Smooth muscle cell (in vitro differentiated cells): ENCODE measurements at regions not wholly inside any gene's neighbourhood (a gene's known extent, or its start where the extent isn't known, plus 50 kb on each side); places are given as distances from the start of the nearest gene placed in this dataset.

Experiments used
- DNase-seq: peaks from one replicate; lab custom pipeline; 2025; ENCODE audit not compliant: unreplicated experiment; lab: John Stamatoyannopoulos, UW
- H2AFZ ChIP-seq: fragments of 200-600 bp; sonication (generic); 2 replicates; pipeline ENCODE4 v1.6.0; 2016; ENCODE audit warnings: antibody characterized with exemption, low read depth, mild to moderate bottlenecking
- H3F3A ChIP-seq: fragments of 200-600 bp; sonication (generic); 2 replicates; pipeline ENCODE4 v1.6.0; 2017; ENCODE audit warnings: antibody characterized with exemption, low read depth
- H3K27ac ChIP-seq: fragments of 200-600 bp; sonication (generic); 2 replicates; pipeline ENCODE4 v1.5.1; 2016; ENCODE audit warnings: low read depth, mild to moderate bottlenecking
- H3K27me3 ChIP-seq: fragments of 200-600 bp; sonication (generic); 2 replicates; pipeline ENCODE4 v1.6.1; 2016; ENCODE audit warnings: low read depth, mild to moderate bottlenecking
- H3K36me3 ChIP-seq: fragments of 200-600 bp; sonication (generic); 2 replicates; pipeline ENCODE4 v1.5.1; 2016; ENCODE audit warnings: low read depth
- H3K4me1 ChIP-seq: fragments of 200-600 bp; sonication (generic); 2 replicates; pipeline ENCODE4 v1.5.1; 2016; ENCODE audit warnings: low read depth
- H3K4me2 ChIP-seq: fragments of 200-600 bp; sonication (generic); 2 replicates; pipeline ENCODE4 v1.6.0; 2016; ENCODE audit warnings: mild to moderate bottlenecking
- H3K4me3 ChIP-seq: fragments of 200-600 bp; sonication (generic); 2 replicates; pipeline ENCODE4 v1.5.1; 2016; ENCODE audit warnings: mild to moderate bottlenecking
- H3K79me2 ChIP-seq: fragments of 200-600 bp; sonication (generic); 2 replicates; pipeline ENCODE4 v1.6.0; 2016; ENCODE audit warnings: low read depth, mild to moderate bottlenecking
- H3K9ac ChIP-seq: fragments of 200-600 bp; sonication (generic); 2 replicates; pipeline ENCODE4 v1.6.0; 2016; ENCODE audit warnings: low read depth
- H3K9me3 ChIP-seq: fragments of 200-600 bp; sonication (generic); replicated peaks from 2 replicates; pipeline ENCODE4 v1.5.1; 2016; ENCODE audit warnings: low read depth
- H4K20me1 ChIP-seq: fragments of 200-600 bp; sonication (generic); 2 replicates; pipeline ENCODE4 v1.6.0; 2016; ENCODE audit warnings: low read depth
- CTCF ChIP-seq: fragments of 200-600 bp; sonication (generic); IDR thresholded peaks from 2 replicates; pipeline ENCODE4 v1.5.1; 2017; ENCODE audit warnings: borderline replicate concordance, mild to moderate bottlenecking, antibody characterized with exemption; ENCODE audit not compliant: insufficient read depth, poor library complexity, severe bottlenecking
- WGBS: methylation state at CpG from one replicate; pipeline ENCODE4 v1.1.7; 2016; ENCODE audit warnings: low lambda C conversion rate; 5-methylcytosine and 5-hydroxymethylcytosine counted together

DNA sequence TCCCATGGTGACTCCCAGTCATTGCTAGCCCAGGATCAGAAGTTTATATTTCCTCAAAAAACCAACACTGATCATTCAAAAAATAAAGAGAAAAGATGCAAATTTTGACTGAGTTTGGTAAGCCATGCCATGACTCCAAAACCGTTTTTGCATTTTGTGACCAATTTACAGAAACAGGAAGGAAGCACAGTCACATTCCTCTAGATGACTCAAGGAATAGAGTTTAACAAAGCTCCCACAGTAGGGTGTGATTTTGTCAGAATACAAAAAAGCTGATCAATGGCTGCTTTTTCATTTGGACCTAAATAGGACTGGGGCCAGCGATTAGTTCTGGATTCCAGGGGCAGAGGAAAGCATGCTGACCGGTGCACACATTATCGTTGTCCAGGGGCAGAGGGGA is 179.4 kb upstream of the AFDN start:
- Histone ChIP-seq H2AFZ (peak overlapping the region; percentile 44), H3K27ac (no peak overlapping the region), H3K27me3 (no peaks in the 10 kb centered on the region), H3K79me2 (no peaks in the 10 kb centered on the region), H4K20me1 (no peaks in the 10 kb centered on the region), H3K4me3 (no peak overlapping the region), H3K9ac (no peak overlapping the region), H3K36me3 (no peaks in the 10 kb centered on the region), H3K4me1 (peaks cover 4% of the 10 kb centered on the region), H3K4me2 (peak overlapping the region; percentile 18), H3F3A (no peaks in the 10 kb centered on the region), H3K9me3 (no peaks in the 10 kb centered on the region)
- DNase-seq = no peak
- 66% methylated on average over 4 of the region's 4 CpGs for WGBS
- TF ChIP-seq CTCF = no peak

DNA sequence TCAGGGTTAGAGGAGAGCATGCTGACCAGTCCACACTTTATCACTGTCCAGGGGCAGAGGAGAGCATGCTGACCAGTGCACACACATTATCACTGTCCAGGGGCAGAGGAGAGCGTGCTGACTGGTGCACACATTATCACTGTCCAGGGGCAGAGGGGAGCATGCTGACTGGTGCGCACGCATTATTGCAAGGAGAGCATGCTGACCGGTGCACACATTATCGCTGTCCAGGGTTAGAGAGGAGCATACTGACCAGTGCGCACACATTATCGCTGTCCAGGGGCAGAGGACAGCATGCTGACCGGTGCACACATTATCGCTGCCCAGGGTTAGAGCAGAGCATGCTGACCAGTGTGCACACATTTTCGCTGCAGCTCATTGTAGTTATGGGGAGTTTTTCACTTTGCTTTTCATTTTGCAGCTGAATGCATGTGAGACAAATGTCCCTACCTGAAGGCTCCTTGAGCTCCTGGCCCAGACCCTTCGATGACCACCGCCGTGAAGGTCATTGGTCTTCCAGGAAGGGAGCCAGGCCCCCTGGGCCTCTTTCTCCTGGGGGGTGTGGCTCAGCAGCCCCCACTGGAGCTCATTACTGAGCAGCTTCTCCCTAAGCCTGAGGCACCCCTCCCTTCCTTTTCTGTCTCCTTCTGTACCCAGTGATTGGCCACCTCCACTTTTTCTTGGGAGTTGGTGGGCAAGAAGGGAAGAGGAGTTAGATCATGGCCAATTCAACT is 178.8 kb upstream of the AFDN start:
- H3K4me1 ChIP-seq = peaks cover 4% of the 10 kb centered on the region
- 94% methylated on average over 13 of the region's 13 CpGs for WGBS
- no peak overlapping the region for H3K27ac ChIP-seq
- H3K4me2 ChIP-seq = peak overlapping the region; percentile 18
- H2AFZ ChIP-seq = no peak overlapping the region
- no peak overlapping the region for H3K9ac ChIP-seq
- H4K20me1 ChIP-seq = no peaks in the 10 kb centered on the region
- no peak overlapping the region for H3K4me3 ChIP-seq
- H3K36me3 ChIP-seq = no peaks in the 10 kb centered on the region
- DNase-seq = no peak
- H3K9me3 ChIP-seq = no peaks in the 10 kb centered on the region
- TF ChIP-seq CTCF = no peak
- no peaks in the 10 kb centered on the region for H3F3A ChIP-seq
- H3K79me2 ChIP-seq = no peaks in the 10 kb centered on the region
- no peaks in the 10 kb centered on the region for H3K27me3 ChIP-seq

- no peaks in the 10 kb centered on the region for H3K36me3 ChIP-seq
- no peak overlapping the region for H3K4me2 ChIP-seq
- no peak overlapping the region for H2AFZ ChIP-seq
- H3K79me2 ChIP-seq = no peaks in the 10 kb centered on the region
- DNase-seq = no peak
- no peak overlapping the region for H3K4me3 ChIP-seq
- H3K4me1 ChIP-seq = peaks cover 4% of the 10 kb centered on the region
- TF ChIP-seq CTCF = no peak
- H3K27ac ChIP-seq = no peak overlapping the region
- no peaks in the 10 kb centered on the region for H3K9me3 ChIP-seq
- 96% methylated on average over 13 of the region's 13 CpGs for WGBS
- H3F3A ChIP-seq = no peaks in the 10 kb centered on the region
- no peaks in the 10 kb centered on the region for H4K20me1 ChIP-seq
- no peaks in the 10 kb centered on the region for H3K27me3 ChIP-seq
- no peak overlapping the region for H3K9ac ChIP-seq
These were observed 178.0 kb upstream of the AFDN start for GRCh38 chr6:167648501-167649278.

GRCh38 chr6:167649476-167649875 is 177.2 kb upstream of the AFDN start:
- H3K27me3 ChIP-seq = no peaks in the 10 kb centered on the region
- H3F3A ChIP-seq = no peaks in the 10 kb centered on the region
- H3K4me2 ChIP-seq = peak overlapping the region; percentile 8
- H3K9me3 ChIP-seq = no peaks in the 10 kb centered on the region
- no peaks in the 10 kb centered on the region for H3K79me2 ChIP-seq
- H4K20me1 ChIP-seq = no peaks in the 10 kb centered on the region
- H3K9ac ChIP-seq = no peak overlapping the region
- H3K4me3 ChIP-seq = no peak overlapping the region
- H3K36me3 ChIP-seq = no peaks in the 10 kb centered on the region
- 84% methylated on average over 8 of the region's 8 CpGs for WGBS
- H2AFZ ChIP-seq = no peak overlapping the region
- DNase-seq = no peak
- H3K27ac ChIP-seq = no peak overlapping the region
- peaks cover 4% of the 10 kb centered on the region for H3K4me1 ChIP-seq
- TF ChIP-seq CTCF = no peak
